GM21723 (cell line): ENCODE measurements at regions not wholly inside any gene's neighbourhood (a gene's known extent, or its start where the extent isn't known, plus 50 kb on each side); places are given as distances from the start of the nearest gene placed in this dataset.

ENCODE experiments used
- ATAC-seq: cut with Tn5 transposase; IDR thresholded peaks from one replicate; pipeline ENCODE4 v1.9.1; 2021; ENCODE audit warnings: mild to moderate bottlenecking, moderate library complexity; ENCODE audit not compliant: unreplicated experiment

GRCh38 chr6:169961772-169962561, 210.5 kb downstream of the ERMARD start:
- no peak for ATAC-seq

GRCh38 chr6:169960886-169961611, 209.6 kb downstream of the ERMARD start:
- no peak for ATAC-seq

- ATAC-seq, result no peak
Observed at GRCh38 chr6:169960521-169960885, 209.1 kb downstream of the ERMARD start.

GRCh38 chr6:169960003-169960344, 208.6 kb downstream of the ERMARD start:
- no peak for ATAC-seq

GRCh38 chr6:169959136-169960002, 207.9 kb downstream of the ERMARD start:
- ATAC-seq, result peak; percentile 96

- no peak for ATAC-seq
Observed at GRCh38 chr6:169958510-169958909, 207.1 kb downstream of the ERMARD start.

GRCh38 chr6:169957351-169957963, 206.0 kb downstream of the ERMARD start:
- ATAC-seq, result no peak

- ATAC-seq, result no peak
Observed at GRCh38 chr6:169956580-169956979, 205.2 kb downstream of the ERMARD start.

- no peak for ATAC-seq
Observed at GRCh38 chr6:169955731-169956437, 204.5 kb downstream of the ERMARD start.

GRCh38 chr6:169954977-169955376, 203.6 kb downstream of the ERMARD start:
- ATAC-seq, result no peak

GRCh38 chr6:169953686-169954085, 202.3 kb downstream of the ERMARD start:
- no peak for ATAC-seq

- ATAC-seq, result no peak
Observed at GRCh38 chr6:169950558-169950957, 199.1 kb downstream of the ERMARD start.

- ATAC-seq, result peak; percentile 85
Observed at GRCh38 chr6:169949511-169950097, 198.2 kb downstream of the ERMARD start.

- no peak for ATAC-seq
Observed at GRCh38 chr6:169946971-169947370, 195.5 kb downstream of the ERMARD start.

GRCh38 chr6:169945117-169945516, 193.7 kb downstream of the ERMARD start:
- ATAC-seq, result no peak

GRCh38 chr6:169944415-169944814, 193.0 kb downstream of the ERMARD start:
- ATAC-seq, result no peak

- ATAC-seq, result no peak
Observed at GRCh38 chr6:169944061-169944337, 192.6 kb downstream of the ERMARD start.

- no peak for ATAC-seq
Observed at GRCh38 chr6:169943241-169944060, 192.0 kb downstream of the ERMARD start.

- no peak for ATAC-seq
Observed at GRCh38 chr6:169942173-169942572, 190.8 kb downstream of the ERMARD start.
